NOMO-1 treated with dmso at 0.1 percent for 144 hours (cell line): ENCODE measurements at regions not wholly inside any gene's neighbourhood (a gene's known extent, or its start where the extent isn't known, plus 50 kb on each side); places are given as distances from the start of the nearest gene placed in this dataset.

Source experiments
- DNase-seq: peaks from one replicate; lab custom pipeline; 2025; ENCODE audit not compliant: unreplicated experiment; lab: John Stamatoyannopoulos, UW

DNA sequence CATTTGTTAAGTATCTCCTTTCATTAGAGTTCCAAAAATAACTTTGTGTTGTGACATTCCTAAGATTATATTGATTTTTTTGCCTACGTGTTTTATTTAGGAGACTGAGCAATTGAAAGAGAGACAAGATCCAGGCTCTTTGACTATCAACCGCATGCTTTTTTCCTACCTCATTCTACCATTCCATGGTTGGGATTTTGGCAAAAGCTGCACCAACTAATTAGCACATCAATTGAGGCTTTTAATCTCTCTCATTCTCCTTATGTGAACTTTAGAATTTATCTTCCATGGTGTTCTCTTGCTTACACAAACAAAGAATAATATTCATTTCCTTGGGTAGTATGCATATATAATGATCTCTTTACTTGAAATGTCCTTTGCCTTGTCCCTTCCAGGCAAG, 338.7 kb upstream of the SMC2 start:
- no peak for DNase-seq

DNA sequence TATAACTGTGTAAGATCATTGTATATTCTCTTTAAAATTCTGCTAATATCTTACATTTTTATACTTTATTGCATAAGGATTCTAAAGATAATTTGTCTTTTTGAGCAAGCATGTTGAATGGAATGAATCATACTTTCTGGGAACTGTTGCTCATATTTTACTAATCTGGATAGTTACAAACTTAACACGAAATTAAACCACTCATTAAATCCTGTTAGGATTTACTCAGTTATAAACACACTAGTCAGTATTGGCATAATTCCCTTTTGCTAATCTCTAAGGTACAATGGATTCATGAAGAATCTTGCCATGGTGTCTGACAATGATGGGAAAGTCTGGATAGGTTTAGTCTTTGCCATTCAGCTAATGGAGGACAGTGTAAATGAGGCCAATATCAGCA, 338.1 kb upstream of the SMC2 start:
- no peak for DNase-seq

DNA sequence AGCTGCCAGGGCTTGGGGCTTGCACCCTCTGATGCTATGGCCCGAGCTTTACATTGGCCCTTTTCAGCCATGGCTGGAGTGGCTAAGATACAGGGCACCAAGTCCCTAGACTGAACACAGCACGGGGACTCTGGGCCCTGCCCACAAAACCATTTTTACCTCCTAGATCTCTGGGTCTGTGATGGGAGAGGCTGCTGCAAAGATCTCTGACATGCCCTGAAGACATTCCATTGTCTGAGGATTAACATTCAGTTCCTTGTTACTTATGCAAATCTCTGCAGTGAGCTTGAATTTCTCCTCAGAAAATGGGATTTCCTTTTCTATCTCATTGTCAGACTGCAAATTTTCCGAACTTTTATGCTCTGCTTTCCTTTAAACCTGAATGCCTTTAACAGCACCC, 337.0 kb upstream of the SMC2 start:
- DNase-seq, result no peak

DNA sequence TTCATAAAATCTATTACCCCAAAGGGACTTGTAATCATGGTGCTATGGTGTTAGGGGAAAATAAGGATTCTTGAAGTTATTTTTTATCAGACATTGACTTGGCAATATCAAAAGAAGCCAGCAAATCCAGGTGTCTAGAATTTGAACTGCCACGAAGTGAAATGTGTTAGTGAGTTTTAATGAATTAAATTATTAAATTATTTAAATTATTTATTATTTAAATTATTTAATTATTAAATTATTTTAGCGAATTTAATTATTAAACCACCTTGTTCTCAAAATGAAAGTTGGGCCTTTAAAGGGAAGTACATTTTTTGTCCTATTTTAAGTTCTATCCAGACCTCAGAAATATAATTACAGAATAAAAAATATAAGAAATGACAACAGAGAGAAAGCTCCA, 332.6 kb upstream of the SMC2 start:
- DNase-seq, result no peak

DNA sequence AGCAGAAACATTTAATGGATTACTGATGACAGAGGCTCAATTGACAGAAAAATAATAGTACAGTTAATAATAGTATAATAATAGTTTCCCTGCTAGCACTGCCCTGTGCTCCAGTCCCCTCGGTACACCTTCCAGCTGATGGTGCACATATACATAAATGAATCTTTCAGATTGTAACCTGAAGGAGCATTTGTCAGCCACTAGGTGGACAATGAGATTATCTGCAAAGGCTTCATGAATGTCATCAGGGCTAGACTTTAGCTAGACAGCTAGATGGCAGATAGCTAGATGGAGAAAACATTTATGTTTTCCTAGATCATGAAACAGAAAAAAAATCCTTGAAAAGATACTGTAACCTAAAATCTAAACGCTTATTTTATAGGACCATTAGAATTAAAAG, 304.4 kb upstream of the SMC2 start:
- no peak for DNase-seq

DNA sequence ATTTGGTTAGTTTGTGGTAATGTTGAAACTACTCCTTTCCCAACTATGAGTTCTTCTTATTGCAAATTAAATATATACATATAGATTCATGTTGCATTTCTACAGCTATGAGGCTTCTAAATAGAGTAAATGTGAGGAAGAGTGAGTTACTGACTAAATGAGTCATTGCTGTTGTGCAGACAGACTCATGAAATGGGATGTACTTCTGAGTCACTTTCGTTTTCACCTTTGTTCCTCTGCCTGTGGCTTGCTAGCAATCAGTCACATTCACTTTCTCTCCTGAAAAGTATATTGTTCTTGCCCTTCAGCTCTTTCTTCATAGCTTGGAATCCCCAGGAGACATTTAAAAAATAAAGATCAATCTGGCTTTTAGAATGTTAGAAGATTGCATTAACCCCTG, 295.5 kb upstream of the SMC2 start:
- peak; percentile 59 for DNase-seq

DNA sequence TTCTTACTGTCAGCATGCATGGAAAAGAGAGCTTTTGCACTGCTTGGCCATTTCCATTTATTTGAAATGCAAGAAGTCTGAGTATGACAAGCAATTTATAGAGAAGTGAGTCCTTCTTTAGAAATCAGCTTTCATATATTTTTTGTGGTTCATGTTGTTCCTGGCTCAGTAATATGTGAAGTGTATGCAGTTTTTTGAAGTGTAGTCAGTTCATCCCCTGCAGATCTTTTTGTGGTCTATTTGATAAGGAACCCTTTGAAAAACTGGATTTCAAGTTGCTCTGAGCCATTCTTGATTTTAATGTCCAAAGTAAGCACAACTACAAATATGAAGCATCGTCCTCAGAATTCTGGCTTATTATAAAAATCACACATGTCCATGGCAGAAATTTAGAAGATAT, 294.1 kb upstream of the SMC2 start:
- DNase-seq, result no peak

DNA sequence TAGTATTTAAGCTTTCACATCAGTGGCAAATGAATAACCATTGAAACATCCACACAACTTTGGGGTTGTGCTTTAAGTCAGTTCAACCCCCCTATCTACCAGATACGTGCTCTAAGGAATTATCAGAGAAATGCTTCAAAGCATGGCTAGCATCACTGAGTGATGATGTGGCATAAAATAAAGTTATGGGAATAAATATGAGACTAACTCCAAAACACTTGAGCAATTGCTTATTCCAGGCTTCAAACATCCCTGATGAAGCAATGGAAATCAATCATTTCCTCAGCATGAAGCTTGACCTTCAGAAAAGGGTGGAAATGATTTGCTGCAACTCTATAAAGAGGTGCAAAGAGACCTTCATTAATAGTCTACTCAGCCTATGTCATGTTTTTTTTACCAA, 292.0 kb upstream of the SMC2 start:
- no peak for DNase-seq

DNA sequence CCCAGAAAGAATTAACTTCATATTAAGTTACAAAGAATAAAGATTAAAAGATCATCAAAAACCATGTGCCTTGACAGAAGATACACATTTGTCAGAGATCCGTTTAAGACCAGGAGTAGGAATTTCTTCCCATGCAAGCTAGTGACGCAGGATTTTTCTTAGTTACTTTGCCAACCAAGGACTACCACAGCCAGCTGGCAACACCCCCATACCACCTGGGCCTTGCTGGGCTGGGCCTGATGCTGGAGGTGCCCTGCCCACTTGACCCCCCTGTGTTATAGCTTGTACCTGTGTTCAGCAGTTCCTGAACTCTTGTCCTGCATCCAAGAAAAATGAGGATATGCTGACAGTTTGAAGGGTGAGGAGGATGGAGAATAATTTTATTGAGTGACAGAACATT, 290.9 kb upstream of the SMC2 start:
- DNase-seq, result no peak

DNA sequence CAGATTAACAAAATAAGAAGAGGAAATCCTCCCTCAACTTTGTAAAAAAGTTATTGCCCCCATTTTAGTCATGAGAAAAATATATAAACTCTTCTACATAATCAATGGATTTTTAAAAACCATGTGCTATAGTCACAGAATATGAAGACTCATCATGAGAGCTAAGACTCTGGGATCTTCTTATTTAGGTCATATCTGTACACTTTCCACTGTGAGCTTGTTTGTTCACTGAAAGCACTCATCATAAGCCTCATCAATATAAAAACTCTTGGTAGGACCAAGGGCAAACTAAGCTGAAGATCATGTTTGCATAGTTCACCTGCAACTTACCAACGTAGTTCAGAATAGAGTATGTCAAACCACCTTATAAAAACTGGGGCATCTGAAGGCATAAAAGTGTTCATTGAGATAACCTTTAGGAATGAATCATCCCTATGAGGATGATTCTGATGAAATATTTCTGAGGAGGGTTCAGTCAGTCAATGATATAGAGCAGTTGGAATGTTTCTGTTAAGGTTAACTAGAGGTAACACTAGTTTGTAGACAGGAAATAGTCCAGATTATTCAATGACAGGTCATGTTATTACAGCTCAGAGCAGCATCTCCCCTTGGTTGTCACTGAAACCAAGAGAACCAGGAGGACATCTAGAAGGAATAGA, 289.9 kb upstream of the SMC2 start:
- DNase-seq, result no peak

DNA sequence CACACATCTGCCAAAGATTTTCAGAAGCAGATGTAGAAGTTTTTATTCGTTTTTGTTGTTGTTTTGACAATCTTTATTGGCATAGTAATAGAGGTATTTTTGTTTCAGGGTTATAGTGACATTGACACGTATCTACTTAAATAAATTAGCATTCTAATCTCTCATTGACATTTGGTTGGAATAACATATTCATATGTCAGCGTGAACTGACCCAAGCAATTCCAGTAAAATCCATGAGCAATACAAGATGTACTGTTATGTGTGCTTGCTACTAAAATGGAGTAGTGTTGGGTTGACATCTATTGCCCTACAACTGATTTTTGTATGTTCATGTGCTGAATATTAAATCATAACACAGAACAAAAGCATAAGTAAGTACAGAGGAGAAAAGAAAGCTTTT, 284.4 kb upstream of the SMC2 start:
- no peak for DNase-seq

DNA sequence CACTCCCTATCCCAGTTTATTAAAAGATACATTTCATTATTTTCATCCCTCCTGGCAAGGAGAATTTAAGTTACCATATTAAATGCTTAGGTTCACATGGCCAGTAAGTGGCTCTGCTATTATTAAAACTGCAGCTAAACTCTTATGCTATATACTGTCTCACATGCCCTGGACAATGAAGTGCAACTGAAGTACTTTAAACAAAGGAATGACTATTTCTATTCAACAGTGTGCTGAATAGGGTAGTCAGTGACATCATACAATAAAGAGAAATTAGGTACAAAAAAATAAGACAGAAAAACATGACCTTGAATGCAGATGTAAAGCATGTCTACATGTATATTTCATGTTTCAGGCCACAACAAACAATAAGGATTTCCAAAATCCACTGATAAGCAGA, 282.6 kb upstream of the SMC2 start:
- no peak for DNase-seq

DNA sequence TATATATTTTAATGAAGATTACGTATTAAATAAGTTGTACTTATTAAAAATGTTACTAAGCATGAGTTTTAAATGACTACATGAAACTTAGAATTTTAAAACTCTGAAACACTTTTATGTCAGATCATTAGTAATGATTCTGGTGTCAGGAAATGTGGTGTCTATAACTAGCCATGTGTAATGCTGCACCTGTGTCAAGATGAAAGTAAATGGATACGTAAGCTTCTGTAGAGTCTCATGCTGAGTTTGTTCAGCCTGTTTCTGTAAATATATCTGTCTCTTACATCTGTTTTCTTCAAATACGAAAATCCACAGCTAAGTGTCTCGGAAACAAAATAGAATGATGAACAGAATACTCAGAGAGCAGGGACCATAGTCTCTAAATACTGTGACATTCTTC, 278.0 kb upstream of the SMC2 start:
- no peak for DNase-seq

DNA sequence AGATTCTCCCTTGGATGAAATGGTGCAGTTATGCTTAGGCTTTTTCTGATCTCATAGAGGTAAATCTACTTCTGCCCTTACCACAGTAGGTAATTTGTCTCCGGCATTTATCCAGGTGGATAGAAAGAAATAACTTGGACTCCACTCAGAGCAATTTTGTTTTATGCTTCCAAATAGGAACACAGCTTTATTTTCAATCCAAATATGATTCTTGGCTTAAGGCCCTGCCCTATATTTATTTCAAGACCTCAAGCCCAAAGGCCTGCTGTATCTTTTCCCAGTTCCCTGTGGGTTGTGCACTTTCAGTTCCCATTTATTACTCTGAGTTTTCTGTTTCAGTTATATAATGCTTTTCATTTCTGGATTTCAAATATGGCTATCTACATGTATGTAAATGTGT, 274.2 kb upstream of the SMC2 start:
- DNase-seq, result no peak

DNA sequence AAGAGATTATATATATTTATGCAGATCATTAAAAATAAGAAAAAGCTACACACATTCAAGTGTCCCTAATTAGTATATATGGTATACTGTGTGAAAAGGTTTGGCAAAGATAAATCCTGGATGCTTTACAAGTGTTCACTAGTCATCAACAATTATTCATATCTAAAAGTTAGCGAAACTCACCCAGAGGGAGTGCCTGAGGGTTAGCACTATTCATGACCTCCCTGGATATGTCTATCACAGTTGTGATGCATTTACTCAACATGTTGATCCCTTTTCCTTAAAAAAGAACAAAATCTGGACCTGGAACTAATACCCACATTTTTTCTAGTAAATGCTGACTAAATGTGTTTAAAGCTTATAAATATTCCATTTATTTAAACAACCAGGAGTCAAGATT, 273.0 kb upstream of the SMC2 start:
- no peak for DNase-seq

DNA sequence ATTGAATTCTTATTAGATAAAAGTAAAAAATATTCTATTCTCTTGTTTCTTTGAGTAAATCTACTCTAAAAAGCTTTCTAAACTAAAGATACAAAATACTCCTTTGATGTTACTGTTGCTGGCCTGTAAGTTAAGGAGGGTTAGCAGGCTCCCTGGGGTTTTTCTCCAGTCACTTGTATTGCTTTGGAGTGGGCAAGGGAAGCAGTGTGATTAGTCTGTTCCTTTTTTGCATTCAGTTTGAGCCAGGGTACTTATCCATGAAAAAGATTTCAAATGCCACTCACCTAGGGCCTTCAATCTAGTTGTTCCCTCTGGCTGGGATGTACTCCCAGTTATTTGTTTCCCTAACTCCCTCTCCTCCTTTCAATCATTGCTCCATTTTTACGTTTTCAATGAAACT, 256.2 kb upstream of the SMC2 start:
- DNase-seq, result no peak

DNA sequence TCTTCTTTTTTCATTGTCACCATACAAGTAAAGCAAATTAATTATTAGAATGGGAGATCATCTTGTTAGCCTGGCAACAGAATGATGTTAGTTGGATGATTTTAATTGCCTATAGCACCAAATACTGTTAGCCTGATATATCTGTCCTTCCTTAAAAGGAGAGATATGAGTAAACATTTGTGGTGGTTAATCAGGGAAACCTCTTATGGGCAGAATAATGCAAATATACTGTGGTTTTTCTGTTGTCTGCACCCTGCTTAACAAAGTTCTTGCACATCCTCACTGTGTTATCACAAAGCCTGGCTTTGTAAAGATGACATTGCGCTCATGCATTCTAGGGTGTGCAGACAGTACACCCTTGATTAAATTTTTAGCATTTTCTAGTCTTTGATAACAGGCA, 254.9 kb upstream of the SMC2 start:
- DNase-seq, result no peak

DNA sequence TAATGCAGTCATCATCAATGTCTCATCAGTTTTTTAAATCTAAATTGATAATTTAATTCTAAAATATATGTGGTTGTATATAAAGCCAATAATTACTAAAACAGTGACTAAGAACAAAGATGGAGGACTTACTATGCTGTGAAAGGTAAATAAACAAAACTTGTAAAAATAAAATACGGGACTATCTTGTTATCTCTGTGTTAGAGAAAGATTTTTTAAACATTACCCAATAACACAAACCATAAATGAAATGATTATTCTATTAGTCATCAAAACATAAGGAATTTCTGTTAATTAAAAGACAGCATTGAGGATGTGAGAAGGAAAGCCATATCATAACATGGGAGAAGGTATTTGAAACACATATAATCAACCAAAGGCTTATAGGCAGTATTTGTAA, 226.2 kb upstream of the SMC2 start:
- no peak for DNase-seq

DNA sequence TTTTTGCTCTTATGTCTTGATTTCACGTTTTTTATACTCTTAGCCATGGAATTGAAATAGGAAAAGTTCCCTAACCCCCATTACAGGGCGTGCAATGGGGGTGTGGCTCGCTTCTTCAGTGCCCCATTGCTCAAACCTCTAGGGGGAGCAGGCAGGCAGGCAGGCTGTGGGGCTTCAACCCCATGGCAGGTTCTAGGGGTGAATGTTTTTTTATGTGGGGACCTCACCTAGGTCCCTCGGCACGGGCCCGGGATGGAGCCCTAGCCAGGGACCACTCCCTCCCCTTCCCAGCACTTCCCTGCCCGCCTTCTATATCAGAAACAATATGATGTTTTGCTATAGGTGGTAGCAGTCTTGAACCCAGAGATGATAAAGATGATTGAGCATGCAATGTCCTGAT, 221.3 kb upstream of the SMC2 start:
- no peak for DNase-seq

DNA sequence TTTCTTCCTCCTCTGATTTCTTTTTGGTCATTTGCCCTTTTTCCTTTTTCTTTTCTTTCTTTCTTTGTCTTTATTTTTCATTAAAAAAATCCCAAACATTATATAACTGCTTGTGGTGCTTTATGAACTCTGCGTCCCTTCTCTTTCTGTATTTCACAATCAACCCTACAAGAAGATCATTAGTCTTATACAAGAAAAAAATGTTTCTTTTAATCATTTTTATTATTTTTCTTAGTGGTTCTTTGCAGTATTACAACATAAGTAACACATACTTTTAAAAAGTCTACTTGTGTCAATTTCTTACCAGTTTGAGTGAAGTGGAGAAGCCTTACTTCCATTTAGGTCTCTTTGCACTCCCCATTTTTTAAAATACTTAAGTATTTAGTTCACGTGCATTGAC, 212.7 kb upstream of the SMC2 start:
- DNase-seq, result no peak

DNA sequence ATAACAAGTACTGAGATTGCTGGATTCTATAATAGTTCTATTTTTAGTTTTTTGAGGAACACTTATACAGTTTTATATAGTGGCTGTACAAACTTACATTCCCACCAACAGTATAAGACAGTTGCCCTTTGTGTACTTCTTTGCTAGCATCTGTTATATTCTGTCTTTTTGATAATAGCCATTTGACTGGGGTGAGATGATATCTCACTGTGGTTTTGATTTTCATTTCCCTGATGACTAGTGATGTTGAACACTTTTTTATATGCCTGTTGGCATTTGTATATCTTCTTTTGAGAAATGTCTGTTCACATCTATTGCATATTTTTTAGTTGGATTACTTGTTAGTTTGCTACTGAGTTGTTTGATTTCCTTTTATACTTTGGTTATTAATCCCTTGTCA, 204.1 kb upstream of the SMC2 start:
- DNase-seq, result no peak

DNA sequence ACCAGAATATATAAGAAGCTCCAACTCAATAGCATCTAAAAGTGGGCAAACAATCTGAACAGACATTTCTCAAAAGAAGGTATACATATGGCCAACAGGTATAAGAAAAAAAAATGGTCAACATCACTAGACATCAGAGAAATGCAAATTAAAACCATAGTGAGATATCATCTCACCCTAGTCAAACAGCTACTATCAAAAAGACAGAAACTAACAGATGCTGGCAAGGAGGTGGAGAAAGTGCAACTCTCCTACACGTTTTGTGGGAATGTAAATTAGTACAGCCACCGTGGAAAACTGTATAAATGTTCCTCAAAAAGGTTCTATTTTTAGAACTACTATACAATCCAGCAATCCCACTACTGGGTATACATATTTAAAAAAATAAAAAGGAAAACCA, 199.9 kb upstream of the SMC2 start:
- no peak for DNase-seq

DNA sequence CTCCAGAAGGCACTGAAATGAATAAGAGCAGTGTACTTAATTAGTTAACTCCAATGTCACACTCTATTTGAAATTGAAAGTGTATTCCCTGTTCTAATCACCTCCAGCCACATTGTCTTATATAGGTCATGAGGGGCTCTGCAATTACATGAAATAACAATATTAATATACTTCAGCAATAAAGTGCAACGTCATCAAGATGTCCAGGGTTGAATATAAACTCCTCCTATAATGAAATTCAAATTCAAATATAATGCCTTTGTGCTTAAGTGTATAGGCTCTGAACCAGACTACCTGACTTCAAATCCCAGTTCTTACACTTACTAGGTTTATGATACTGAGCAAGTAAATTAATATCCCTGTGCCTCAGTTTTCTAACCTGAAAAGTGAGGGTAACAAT, 195.6 kb upstream of the SMC2 start:
- DNase-seq, result no peak

DNA sequence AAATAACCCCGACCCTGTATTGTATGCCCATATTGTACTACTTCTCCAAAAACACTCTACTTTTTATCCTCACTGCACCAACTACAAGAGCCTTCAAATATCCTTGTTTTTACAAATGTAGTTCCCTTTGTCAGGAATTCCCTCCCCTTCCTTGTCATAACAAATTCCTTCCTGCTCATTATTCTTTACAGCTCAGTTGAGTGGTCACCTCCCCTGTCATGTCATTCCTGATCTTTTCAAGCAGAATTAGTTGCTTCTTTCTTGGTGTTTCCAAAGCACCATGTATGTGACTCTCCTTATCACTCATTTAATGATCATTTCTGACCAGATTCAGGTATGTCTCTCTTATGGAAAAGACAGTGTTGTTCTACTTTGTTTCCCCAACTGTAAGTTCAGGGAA, 194.2 kb upstream of the SMC2 start:
- DNase-seq, result no peak
